A673 (cell line): ENCODE measurements at regions not wholly inside any gene's neighbourhood (a gene's known extent, or its start where the extent isn't known, plus 50 kb on each side); places are given as distances from the start of the nearest gene placed in this dataset.

ENCODE experiments used
- EZH2 ChIP-seq: fragments of 200-600 bp; sonication (generic); IDR thresholded peaks from 2 replicates; pipeline ENCODE4 v1.6.1; 2017; ENCODE audit warnings: borderline replicate concordance, low read depth, mild to moderate bottlenecking, mixed read lengths, antibody characterized with exemption, low read length; ENCODE audit not compliant: poor library complexity, severe bottlenecking
- TF ChIP-seq, protein P1 (sequence below): fragments of 300-800, 200-600 bp; sonication (generic); conservative IDR thresholded peaks from 2 replicates; pipeline ENCODE4 v1.5.1; 2017; ENCODE audit warnings: low read depth, mild to moderate bottlenecking, antibody characterized with exemption, low read length, moderate library complexity, mixed read lengths

GRCh38 chr12:126727218-126728075 lies 1539.5 kb upstream of the TMEM132C start:
- TF ChIP-seq, protein P1, sequence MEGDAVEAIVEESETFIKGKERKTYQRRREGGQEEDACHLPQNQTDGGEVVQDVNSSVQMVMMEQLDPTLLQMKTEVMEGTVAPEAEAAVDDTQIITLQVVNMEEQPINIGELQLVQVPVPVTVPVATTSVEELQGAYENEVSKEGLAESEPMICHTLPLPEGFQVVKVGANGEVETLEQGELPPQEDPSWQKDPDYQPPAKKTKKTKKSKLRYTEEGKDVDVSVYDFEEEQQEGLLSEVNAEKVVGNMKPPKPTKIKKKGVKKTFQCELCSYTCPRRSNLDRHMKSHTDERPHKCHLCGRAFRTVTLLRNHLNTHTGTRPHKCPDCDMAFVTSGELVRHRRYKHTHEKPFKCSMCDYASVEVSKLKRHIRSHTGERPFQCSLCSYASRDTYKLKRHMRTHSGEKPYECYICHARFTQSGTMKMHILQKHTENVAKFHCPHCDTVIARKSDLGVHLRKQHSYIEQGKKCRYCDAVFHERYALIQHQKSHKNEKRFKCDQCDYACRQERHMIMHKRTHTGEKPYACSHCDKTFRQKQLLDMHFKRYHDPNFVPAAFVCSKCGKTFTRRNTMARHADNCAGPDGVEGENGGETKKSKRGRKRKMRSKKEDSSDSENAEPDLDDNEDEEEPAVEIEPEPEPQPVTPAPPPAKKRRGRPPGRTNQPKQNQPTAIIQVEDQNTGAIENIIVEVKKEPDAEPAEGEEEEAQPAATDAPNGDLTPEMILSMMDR, result no peak
- no peak for TF ChIP-seq EZH2
